HG02970 (cell line): ENCODE measurements at regions not wholly inside any gene's neighbourhood (a gene's known extent, or its start where the extent isn't known, plus 50 kb on each side); places are given as distances from the start of the nearest gene placed in this dataset.
"Not testable (repeated sequence)": the region's sequence is repeated elsewhere in the genome, so short reads cannot be mapped to it uniquely, and the experiment has no call there.

ENCODE experiments used
- ATAC-seq: cut with Tn5 transposase; IDR thresholded peaks from one replicate; pipeline ENCODE4 v1.9.1; 2021; ENCODE audit warnings: mild to moderate bottlenecking, moderate library complexity, moderate number of reproducible peaks; ENCODE audit not compliant: unreplicated experiment, low FRiP score

- not testable (repeated sequence) for ATAC-seq
These were observed 114.5 kb upstream of the CHD1 start for GRCh38 chr5:99043257-99043656.

GRCh38 chr5:99037668-99038067, 108.9 kb upstream of the CHD1 start:
- ATAC-seq: no peak

GRCh38 chr5:99035942-99036341, 107.1 kb upstream of the CHD1 start:
- ATAC-seq: no peak

GRCh38 chr5:99034336-99034735, 105.5 kb upstream of the CHD1 start:
- ATAC-seq: no peak

GRCh38 chr5:99033014-99033900, 104.5 kb upstream of the CHD1 start:
- no peak for ATAC-seq

GRCh38 chr5:99032234-99033013, 103.6 kb upstream of the CHD1 start:
- no peak for ATAC-seq

- no peak for ATAC-seq
These were observed 102.2 kb upstream of the CHD1 start for GRCh38 chr5:99030906-99031440.

- no peak for ATAC-seq
These were observed 100.4 kb upstream of the CHD1 start for GRCh38 chr5:99029172-99029571.

GRCh38 chr5:99028170-99028569, 99.4 kb upstream of the CHD1 start:
- ATAC-seq: not testable (repeated sequence)

GRCh38 chr5:99025298-99026045, 96.7 kb upstream of the CHD1 start:
- ATAC-seq: no peak

- no peak for ATAC-seq
These were observed 94.5 kb upstream of the CHD1 start for GRCh38 chr5:99023330-99023729.

GRCh38 chr5:99022250-99022649, 93.4 kb upstream of the CHD1 start:
- no peak for ATAC-seq

GRCh38 chr5:99020698-99021048, 91.9 kb upstream of the CHD1 start:
- no peak for ATAC-seq

- ATAC-seq: no peak
These were observed 91.2 kb upstream of the CHD1 start for GRCh38 chr5:99019812-99020697.

- ATAC-seq: no peak
These were observed 90.4 kb upstream of the CHD1 start for GRCh38 chr5:99019254-99019653.

GRCh38 chr5:99010294-99010693, 81.5 kb upstream of the CHD1 start:
- no peak for ATAC-seq

- not testable (repeated sequence) for ATAC-seq
These were observed 79.2 kb upstream of the CHD1 start for GRCh38 chr5:99008009-99008408.

- no peak for ATAC-seq
These were observed 76.7 kb upstream of the CHD1 start for GRCh38 chr5:99005506-99005905.

GRCh38 chr5:99004960-99005359, 76.2 kb upstream of the CHD1 start:
- peak; percentile 99 for ATAC-seq

GRCh38 chr5:99000876-99001275, 72.1 kb upstream of the CHD1 start:
- no peak for ATAC-seq
